22Rv1 (cell line): ENCODE measurements at regions not wholly inside any gene's neighbourhood (a gene's known extent, or its start where the extent isn't known, plus 50 kb on each side); places are given as distances from the start of the nearest gene placed in this dataset.

Source experiments
- H3K27ac ChIP-seq: fragments of 450-650 bp; 2 replicates; pipeline ENCODE4 v1.5.1; 2017
- CTCF ChIP-seq: fragments of 450-650 bp; IDR thresholded peaks from 2 replicates; pipeline ENCODE4 v1.5.1; 2017; ENCODE audit warnings: mild to moderate bottlenecking
- ZFX ChIP-seq: fragments of 450-650 bp; IDR thresholded peaks from 2 replicates; pipeline ENCODE4 v1.6.1; 2017; ENCODE audit warnings: antibody characterized with exemption, borderline replicate concordance

- TF ChIP-seq ZFX: no peak
- TF ChIP-seq CTCF: no peak
- H3K27ac ChIP-seq: peak overlapping the region; percentile 27; the same call in 1 of the 2 replicates
These were observed 169.1 kb upstream of the KLF7 start for GRCh38 chr2:207334624-207335371.

DNA sequence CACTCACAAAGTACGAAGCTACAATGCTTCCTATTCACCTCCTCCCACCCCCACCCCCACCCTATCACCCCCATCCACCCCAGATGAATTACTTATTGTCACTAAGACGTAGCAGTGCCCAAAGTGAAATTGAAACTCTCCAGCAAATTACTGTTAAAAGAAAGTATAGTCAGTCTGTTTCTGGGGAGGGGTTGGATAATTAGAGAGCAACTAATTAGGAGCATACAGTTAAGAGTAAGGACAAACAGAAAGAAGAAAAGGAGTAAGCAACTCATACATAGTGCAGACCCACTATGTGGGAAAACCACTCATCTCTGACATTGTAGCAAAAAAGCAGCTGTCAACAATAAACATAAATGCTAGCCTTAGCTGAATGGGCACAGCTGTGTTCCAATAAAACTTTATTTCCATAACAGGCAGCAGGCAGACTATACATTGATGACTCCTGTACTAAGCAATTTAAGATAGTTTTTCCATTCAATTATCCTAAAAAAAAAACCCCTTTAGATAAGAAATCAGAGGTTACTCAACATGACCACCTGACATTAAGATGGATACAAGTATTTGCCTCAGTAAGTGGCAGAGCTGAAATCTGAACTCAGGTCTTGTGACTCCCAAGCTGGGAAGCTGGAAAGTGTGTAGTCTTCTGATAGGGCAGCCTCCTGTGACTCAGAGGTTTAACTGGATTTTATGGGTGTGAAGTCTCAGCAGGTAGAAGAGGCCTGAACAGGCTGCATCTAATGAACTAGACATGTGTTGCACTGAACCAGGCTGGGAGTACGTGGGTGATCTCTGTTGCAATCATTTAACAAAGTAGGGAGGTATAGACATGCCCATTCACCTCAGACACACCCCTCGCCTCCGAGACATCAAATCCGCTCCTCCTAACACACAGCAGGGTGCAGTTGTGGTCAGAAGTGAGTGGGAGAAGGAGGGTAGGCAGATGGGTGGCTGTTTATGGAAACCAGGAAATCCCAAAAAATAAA, 171.8 kb upstream of the KLF7 start:
- H3K27ac ChIP-seq: no peak overlapping the region

DNA sequence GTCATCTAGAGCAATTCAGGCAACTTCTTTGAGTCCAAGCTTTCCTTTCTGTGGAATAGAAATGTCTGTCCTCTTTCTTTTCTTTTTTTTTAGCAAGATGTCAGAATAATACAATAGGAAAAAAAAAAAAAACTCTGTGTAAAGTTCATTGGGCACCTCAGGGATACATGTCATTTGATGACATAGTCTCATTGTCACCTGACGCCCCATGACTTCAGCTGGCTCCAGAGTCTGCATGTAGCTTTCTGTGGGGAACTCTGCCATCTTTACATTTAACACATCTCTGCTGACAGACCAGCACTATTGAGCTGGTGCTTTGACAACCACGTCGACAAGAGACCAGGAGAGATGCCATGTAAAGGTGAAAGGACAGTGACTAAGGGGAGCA, 172.5 kb upstream of the KLF7 start:
- TF ChIP-seq CTCF (no peak), ZFX (no peak)
- H3K27ac ChIP-seq: no peak overlapping the region

More for the DNA sequence above, 171.8 kb upstream of the KLF7 start:
- no peak for TF ChIP-seq ZFX
- TF ChIP-seq CTCF: no peak

GRCh38 chr2:207338610-207339009, 172.9 kb upstream of the KLF7 start:
- no peak for TF ChIP-seq ZFX
- TF ChIP-seq CTCF: no peak
- no peak overlapping the region for H3K27ac ChIP-seq

GRCh38 chr2:207341112-207341750, 175.5 kb upstream of the KLF7 start:
- TF ChIP-seq ZFX: no peak
- TF ChIP-seq CTCF: no peak
- H3K27ac ChIP-seq: no peak overlapping the region

GRCh38 chr2:207341804-207342203, 176.1 kb upstream of the KLF7 start:
- H3K27ac ChIP-seq: no peak overlapping the region
- TF ChIP-seq ZFX (no peak), CTCF (no peak)
